ENCODE measurements at regions not wholly inside any gene's neighbourhood (a gene's known extent, or its start where the extent isn't known, plus 50 kb on each side); places are given as distances from the start of the nearest gene placed in this dataset.

GRCh38 chr10:78296785-78297184 lies 263.1 kb downstream of the RPS24 start:
- TF ChIP-seq CTCF (IDR thresholded peaks at IDR 0.05) (no peak), POLR2A (IDR thresholded peaks at IDR 0.05) (no peak), EP300 (IDR thresholded peaks at IDR 0.05) (no peak)
